ENCODE measurements at regions not wholly inside any gene's neighbourhood (a gene's known extent, or its start where the extent isn't known, plus 50 kb on each side); places are given as distances from the start of the nearest gene placed in this dataset.

GRCh38 chr4:77367638-77368037 is 210.6 kb downstream of the CCNG2 start:
- no peak for DNase-seq (ENCODE audit: low spot score)

GRCh38 chr4:77372375-77372774 is 215.4 kb downstream of the CCNG2 start:
- DNase-seq (ENCODE audit: low spot score): no peak

- DNase-seq (ENCODE audit: low spot score): no peak
Observed at GRCh38 chr4:77375866-77376607, 219.0 kb downstream of the CCNG2 start.

- no peak for DNase-seq (ENCODE audit: low spot score)
Observed at GRCh38 chr4:77376788-77377460, 219.9 kb downstream of the CCNG2 start.

- no peak for DNase-seq (ENCODE audit: low spot score)
Observed at GRCh38 chr4:77384094-77384493, 221.5 kb upstream of the CXCL13 start.

- DNase-seq (ENCODE audit: low spot score): peak; percentile 81
Observed at GRCh38 chr4:77385124-77385969, 220.3 kb upstream of the CXCL13 start.

- no peak for DNase-seq (ENCODE audit: low spot score)
Observed at GRCh38 chr4:77393996-77394395, 211.6 kb upstream of the CXCL13 start.

GRCh38 chr4:77395481-77395880 is 210.1 kb upstream of the CXCL13 start:
- DNase-seq (ENCODE audit: low spot score): no peak

- no peak for DNase-seq (ENCODE audit: low spot score)
Observed at GRCh38 chr4:77398256-77398655, 207.4 kb upstream of the CXCL13 start.

GRCh38 chr4:77399831-77400230 is 205.8 kb upstream of the CXCL13 start:
- no peak for DNase-seq (ENCODE audit: low spot score)

- no peak for DNase-seq (ENCODE audit: low spot score)
Observed at GRCh38 chr4:77413766-77414165, 191.9 kb upstream of the CXCL13 start.

- DNase-seq (ENCODE audit: low spot score): no peak
Observed at GRCh38 chr4:77415689-77416088, 189.9 kb upstream of the CXCL13 start.

GRCh38 chr4:77418333-77418732 is 187.3 kb upstream of the CXCL13 start:
- DNase-seq (ENCODE audit: low spot score): peak; percentile 10

GRCh38 chr4:77430847-77431246 is 174.8 kb upstream of the CXCL13 start:
- no peak for DNase-seq (ENCODE audit: low spot score)

GRCh38 chr4:77431546-77431945 is 174.1 kb upstream of the CXCL13 start:
- DNase-seq (ENCODE audit: low spot score): no peak

- DNase-seq (ENCODE audit: low spot score): no peak
Observed at GRCh38 chr4:77432717-77433417, 172.8 kb upstream of the CXCL13 start.

GRCh38 chr4:77433418-77433733 is 172.2 kb upstream of the CXCL13 start:
- peak; percentile 37 for DNase-seq (ENCODE audit: low spot score)

- DNase-seq (ENCODE audit: low spot score): no peak
Observed at GRCh38 chr4:77434299-77435092, 171.1 kb upstream of the CXCL13 start.

- DNase-seq (ENCODE audit: low spot score): no peak
Observed at GRCh38 chr4:77437079-77437478, 168.5 kb upstream of the CXCL13 start.

- DNase-seq (ENCODE audit: low spot score): no peak
Observed at GRCh38 chr4:77438549-77438948, 167.1 kb upstream of the CXCL13 start.

- DNase-seq (ENCODE audit: low spot score): peak; percentile 14
Observed at GRCh38 chr4:77443941-77444340, 161.7 kb upstream of the CXCL13 start.

GRCh38 chr4:77445823-77446222 is 159.8 kb upstream of the CXCL13 start:
- DNase-seq (ENCODE audit: low spot score): no peak

Data from AG08395 (cell line).